Activated T-helper 1 cell treated with anti-CD3 and anti-CD28 coated beads, Interleukin-12 subunit alpha, Interleukin-12 subunit beta, Interleukin-2, Interleukin-4 antibody, amounts not matched to agents 30 ng/mL and 10 ng/mL and 1 ng/mL, durations not matched to agents 14 hours and 24 hours and 36 hours (primary cell): ENCODE measurements at regions not wholly inside any gene's neighbourhood (a gene's known extent, or its start where the extent isn't known, plus 50 kb on each side); places are given as distances from the start of the nearest gene placed in this dataset.

ENCODE experiments used
- DNase-seq: peaks from one replicate; pipeline ENCODE4 v3.0.0; 2021; ENCODE audit warnings: low spot score
- H3K27ac Mint-ChIP-seq: one replicate; pipeline ENCODE4 v1.8.0; 2021; ENCODE audit warnings: mild to moderate bottlenecking, mixed read lengths
- H3K27me3 Mint-ChIP-seq: one replicate; pipeline ENCODE4 v1.8.0; 2022; ENCODE audit warnings: mild to moderate bottlenecking, moderate library complexity, mixed read lengths; ENCODE audit not compliant: insufficient read depth
- H3K36me3 Mint-ChIP-seq: one replicate; pipeline ENCODE4 v1.8.0; 2021; ENCODE audit warnings: low read depth, mixed read lengths
- H3K4me1 Mint-ChIP-seq: one replicate; pipeline ENCODE4 v1.8.0; 2021; ENCODE audit warnings: low read depth, mixed read lengths
- H3K4me3 Mint-ChIP-seq: one replicate; pipeline ENCODE4 v1.8.0; 2021; ENCODE audit warnings: mild to moderate bottlenecking, moderate library complexity, mixed read lengths
- H3K9me3 Mint-ChIP-seq: one replicate; pipeline ENCODE4 v1.8.0; 2021; ENCODE audit warnings: mixed read lengths
- intact Hi-C: fragments of 100-400 bp; cut with micrococcal nuclease; formaldehyde crosslinking; loops from one replicate; pipeline ENCODE4 v1.15.1; 2024

GRCh38 chr2:195029804-195030654, 627.0 kb upstream of the SLC39A10 start:
- no peak for DNase-seq
- Mint-ChIP-seq H3K36me3 (no peaks in the 10 kb centered on the region), H3K27ac (no peak overlapping the region), H3K9me3 (no peaks in the 10 kb centered on the region), H3K4me1 (peaks cover 4% of the 10 kb centered on the region), H3K27me3 (peaks cover 4% of the 10 kb centered on the region), H3K4me3 (no peak overlapping the region)
- intact Hi-C loops, result no loop called here

GRCh38 chr2:195027947-195028346, 629.1 kb upstream of the SLC39A10 start:
- H3K27me3 Mint-ChIP-seq, result peaks cover 8% of the 10 kb centered on the region
- no peak for DNase-seq
- H3K9me3 Mint-ChIP-seq, result no peaks in the 10 kb centered on the region
- intact Hi-C loops, result no loop called here
- no peaks in the 10 kb centered on the region for H3K36me3 Mint-ChIP-seq
- no peak overlapping the region for H3K27ac Mint-ChIP-seq
- peaks cover 4% of the 10 kb centered on the region for H3K4me1 Mint-ChIP-seq
- H3K4me3 Mint-ChIP-seq, result no peak overlapping the region

- Mint-ChIP-seq H3K4me1 (peaks cover 16% of the 10 kb centered on the region), H3K36me3 (no peaks in the 10 kb centered on the region), H3K9me3 (no peaks in the 10 kb centered on the region), H3K27me3 (peaks cover 8% of the 10 kb centered on the region), H3K4me3 (no peak overlapping the region), H3K27ac (no peak overlapping the region)
- intact Hi-C loops, result no loop called here
- no peak for DNase-seq
Observed at GRCh38 chr2:195026261-195026660, 630.8 kb upstream of the SLC39A10 start.

GRCh38 chr2:195022508-195022830, 634.6 kb upstream of the SLC39A10 start:
- no peaks in the 10 kb centered on the region for H3K36me3 Mint-ChIP-seq

GRCh38 chr2:195021711-195022507, 635.1 kb upstream of the SLC39A10 start:
- intact Hi-C loops, result no loop called here
- no peaks in the 10 kb centered on the region for H3K36me3 Mint-ChIP-seq
- H3K27ac Mint-ChIP-seq, result no peak overlapping the region
- H3K4me1 Mint-ChIP-seq, result peaks cover 16% of the 10 kb centered on the region
- H3K9me3 Mint-ChIP-seq, result no peaks in the 10 kb centered on the region
- DNase-seq, result no peak
- H3K27me3 Mint-ChIP-seq, result peaks cover 4% of the 10 kb centered on the region
- no peak overlapping the region for H3K4me3 Mint-ChIP-seq

More at GRCh38 chr2:195022508-195022830, 634.6 kb upstream of the SLC39A10 start:
- Mint-ChIP-seq H3K27me3 (peaks cover 5% of the 10 kb centered on the region), H3K4me1 (peaks cover 16% of the 10 kb centered on the region), H3K9me3 (no peaks in the 10 kb centered on the region), H3K27ac (no peak overlapping the region), H3K4me3 (no peak overlapping the region)
- DNase-seq, result no peak
- intact Hi-C loops, result no loop called here

- H3K36me3 Mint-ChIP-seq, result no peaks in the 10 kb centered on the region
- no peaks in the 10 kb centered on the region for H3K27me3 Mint-ChIP-seq
- intact Hi-C loops, result no loop called here
- no peak for DNase-seq
- no peak overlapping the region for H3K4me3 Mint-ChIP-seq
- H3K9me3 Mint-ChIP-seq, result no peaks in the 10 kb centered on the region
- no peak overlapping the region for H3K27ac Mint-ChIP-seq
- peaks cover 12% of the 10 kb centered on the region for H3K4me1 Mint-ChIP-seq
Observed at GRCh38 chr2:195018462-195018861, 638.6 kb upstream of the SLC39A10 start.

- intact Hi-C loops, result no loop called here
- Mint-ChIP-seq H3K4me3 (no peak overlapping the region), H3K36me3 (no peaks in the 10 kb centered on the region), H3K9me3 (no peaks in the 10 kb centered on the region), H3K4me1 (peaks cover 12% of the 10 kb centered on the region), H3K27ac (no peak overlapping the region), H3K27me3 (no peaks in the 10 kb centered on the region)
- no peak for DNase-seq
Observed at GRCh38 chr2:195017890-195018289, 639.1 kb upstream of the SLC39A10 start.

GRCh38 chr2:195016841-195017240, 640.2 kb upstream of the SLC39A10 start:
- H3K27ac Mint-ChIP-seq, result no peak overlapping the region
- H3K36me3 Mint-ChIP-seq, result no peaks in the 10 kb centered on the region
- no peak for DNase-seq
- intact Hi-C loops, result no loop called here
- no peaks in the 10 kb centered on the region for H3K9me3 Mint-ChIP-seq
- peaks cover 5% of the 10 kb centered on the region for H3K4me1 Mint-ChIP-seq
- no peak overlapping the region for H3K4me3 Mint-ChIP-seq
- no peaks in the 10 kb centered on the region for H3K27me3 Mint-ChIP-seq

- intact Hi-C loops, result no loop called here
- Mint-ChIP-seq H3K27ac (no peak overlapping the region), H3K4me1 (no peaks in the 10 kb centered on the region), H3K9me3 (no peaks in the 10 kb centered on the region), H3K36me3 (no peaks in the 10 kb centered on the region), H3K27me3 (peaks cover 3% of the 10 kb centered on the region), H3K4me3 (no peak overlapping the region)
- no peak for DNase-seq
Observed at GRCh38 chr2:195009202-195009601, 647.8 kb upstream of the SLC39A10 start.

GRCh38 chr2:195006856-195007255, 650.2 kb upstream of the SLC39A10 start:
- no peak for DNase-seq
- Mint-ChIP-seq H3K36me3 (no peaks in the 10 kb centered on the region), H3K27ac (no peak overlapping the region), H3K4me1 (no peaks in the 10 kb centered on the region), H3K9me3 (no peaks in the 10 kb centered on the region), H3K27me3 (peaks cover 3% of the 10 kb centered on the region), H3K4me3 (no peak overlapping the region)
- intact Hi-C loops, result no loop called here

- H3K27ac Mint-ChIP-seq, result no peak overlapping the region
- peaks cover 5% of the 10 kb centered on the region for H3K27me3 Mint-ChIP-seq
- H3K4me3 Mint-ChIP-seq, result no peak overlapping the region
- H3K9me3 Mint-ChIP-seq, result no peaks in the 10 kb centered on the region
- H3K4me1 Mint-ChIP-seq, result no peaks in the 10 kb centered on the region
- intact Hi-C loops, result no loop called here
- no peak for DNase-seq
- H3K36me3 Mint-ChIP-seq, result no peaks in the 10 kb centered on the region
Observed at GRCh38 chr2:195003881-195004471, 653.0 kb upstream of the SLC39A10 start.

- DNase-seq, result no peak
- intact Hi-C loops, result no loop called here
- Mint-ChIP-seq H3K27ac (no peak overlapping the region), H3K36me3 (no peaks in the 10 kb centered on the region), H3K27me3 (peaks cover 5% of the 10 kb centered on the region), H3K4me3 (no peak overlapping the region), H3K4me1 (no peaks in the 10 kb centered on the region), H3K9me3 (no peaks in the 10 kb centered on the region)
Observed at GRCh38 chr2:195001924-195002323, 655.1 kb upstream of the SLC39A10 start.

- H3K9me3 Mint-ChIP-seq, result no peaks in the 10 kb centered on the region
- peaks cover 2% of the 10 kb centered on the region for H3K27me3 Mint-ChIP-seq
- H3K4me1 Mint-ChIP-seq, result no peaks in the 10 kb centered on the region
- no peak overlapping the region for H3K4me3 Mint-ChIP-seq
- no peak for DNase-seq
- H3K36me3 Mint-ChIP-seq, result no peaks in the 10 kb centered on the region
- intact Hi-C loops, result no loop called here
- no peak overlapping the region for H3K27ac Mint-ChIP-seq
Observed at GRCh38 chr2:194999771-195000170, 657.3 kb upstream of the SLC39A10 start.
